ENCODE measurements at regions not wholly inside any gene's neighbourhood (a gene's known extent, or its start where the extent isn't known, plus 50 kb on each side); places are given as distances from the start of the nearest gene placed in this dataset.

GRCh38 chr3:39605837-39606236, 138.4 kb downstream of the MOBP start:
- ChIA-PET POLR2A (no interaction called here), CTCF (no interaction called here)
- WGBS (ENCODE audit: missing lambda C conversion rate) = 0% methylated on average over 1 of the region's 1 CpG
- DNase-seq (ENCODE audit: low read depth in 1 of 2, low spot score in 1 of 2) (no peak), FAIRE-seq (no peak), ATAC-seq (no peak)
- H3K4me2 ChIP-seq = no peak overlapping the region
- H3K9me3 ChIP-seq = no peaks in the 10 kb centered on the region
- H3K27ac ChIP-seq = no peak overlapping the region
- TF ChIP-seq NFE2L2 (conservative IDR thresholded peaks at IDR 0.05; ENCODE audit: low read length) (no peak), MAFK (IDR thresholded peaks at IDR 0.05; ENCODE audit: partially characterized antibody) (peak; percentile 5)
- no peak overlapping the region for H3K4me3 ChIP-seq
- H3K4me1 ChIP-seq = no peaks in the 10 kb centered on the region

GRCh38 chr3:39626198-39626597, 158.7 kb downstream of the MOBP start:
- H3K4me3 ChIP-seq = no peak overlapping the region
- no peak for TF ChIP-seq HOXA7 (CRISPR knock-in tag; IDR thresholded peaks at IDR 0.05)
- TF ChIP-seq JUNB (IDR thresholded peaks at IDR 0.05) = no peak
- no peak for TF ChIP-seq FOSL2 (IDR thresholded peaks at IDR 0.05)
- no peak for TF ChIP-seq FOSL2 (CRISPR knock-in tag; IDR thresholded peaks at IDR 0.05)
- no peak for TF ChIP-seq MAZ (IDR thresholded peaks at IDR 0.05; ENCODE audit: borderline replicate concordance, low read depth, low read length)
- no peak for TF ChIP-seq HEYL (CRISPR knock-in tag; IDR thresholded peaks at IDR 0.05)
- TF ChIP-seq USF2 (IDR thresholded peaks at IDR 0.05) = no peak
- no peak for TF ChIP-seq EP300 (IDR thresholded peaks at IDR 0.05)
- no peak for TF ChIP-seq NPAS2 (CRISPR knock-in tag; IDR thresholded peaks at IDR 0.05; ENCODE audit: borderline replicate concordance)
- TF ChIP-seq CBX2 (IDR thresholded peaks at IDR 0.05; ENCODE audit: borderline replicate concordance, low read depth) = no peak
- TF ChIP-seq BCL3 (IDR thresholded peaks at IDR 0.05) = no peak
- no peak for TF ChIP-seq GATA3 (IDR thresholded peaks at IDR 0.05; ENCODE audit: borderline replicate concordance)
- TF ChIP-seq CTCF (IDR thresholded peaks at IDR 0.05) = no peak
- TF ChIP-seq SMC3 (IDR thresholded peaks at IDR 0.05) = no peak
- TF ChIP-seq ZNF302 (CRISPR knock-in tag; IDR thresholded peaks at IDR 0.05) = no peak
- no peak for TF ChIP-seq BHLHE40 (IDR thresholded peaks at IDR 0.05; ENCODE audit: low read depth, low read length)
- TF ChIP-seq TFCP2L1 (CRISPR knock-in tag; IDR thresholded peaks at IDR 0.05) = no peak
- no peak for TF ChIP-seq CBX8 (IDR thresholded peaks at IDR 0.05)
- TF ChIP-seq ZC3H11A (IDR thresholded peaks at IDR 0.05) = no peak
- TF ChIP-seq HOXB5 (CRISPR knock-in tag; IDR thresholded peaks at IDR 0.05) = no peak
- no peak overlapping the region for H3K4me2 ChIP-seq
- ChIA-PET CTCF (no interaction called here), POLR2A (no interaction called here)
- no peak overlapping the region for H3K27ac ChIP-seq
- WGBS (ENCODE audit: missing lambda C conversion rate) = 0% methylated on average over 1 of the region's 1 CpG
- ATAC-seq (no peak), FAIRE-seq (no peak), DNase-seq (ENCODE audit: low read depth in 1 of 2, low spot score in 1 of 2) (no peak)
- no peaks in the 10 kb centered on the region for H3K4me1 ChIP-seq
- no peaks in the 10 kb centered on the region for H3K9me3 ChIP-seq

GRCh38 chr3:39631136-39631535, 163.7 kb downstream of the MOBP start:
- DNase-seq (ENCODE audit: low read depth in 1 of 2, low spot score in 1 of 2) (no peak), ATAC-seq (no peak), FAIRE-seq (no peak)
- no peak overlapping the region for H3K27ac ChIP-seq
- TF ChIP-seq EHF (CRISPR knock-in tag; IDR thresholded peaks at IDR 0.05) (no peak), RCOR1 (IDR thresholded peaks at IDR 0.05; ENCODE audit: low read depth, low read length) (no peak), ZSCAN20 (CRISPR knock-in tag; IDR thresholded peaks at IDR 0.05) (no peak), FOSB (CRISPR knock-in tag; IDR thresholded peaks at IDR 0.05) (no peak), PBX3 (IDR thresholded peaks at IDR 0.05) (no peak), POLR2A (IDR thresholded peaks at IDR 0.05; ENCODE audit: low read length) (no peak), ATOH8 (CRISPR knock-in tag; IDR thresholded peaks at IDR 0.05; ENCODE audit: low read depth) (no peak), MYC (IDR thresholded peaks at IDR 0.05; ENCODE audit: borderline replicate concordance, low read length) (no peak), ZNF302 (CRISPR knock-in tag; IDR thresholded peaks at IDR 0.05) (no peak)
- POLR2A ChIA-PET = no interaction called here
- 57% methylated on average over 5 of the region's 5 CpGs for WGBS (ENCODE audit: missing lambda C conversion rate)
- no peak overlapping the region for H3K4me3 ChIP-seq
- no peaks in the 10 kb centered on the region for H3K4me1 ChIP-seq
- no peak overlapping the region for H3K4me2 ChIP-seq
- no peaks in the 10 kb centered on the region for H3K9me3 ChIP-seq
- CTCF ChIA-PET = no interaction called here

All from A549 (cell line).